OCI-LY1 (cell line): ENCODE measurements at regions not wholly inside any gene's neighbourhood (a gene's known extent, or its start where the extent isn't known, plus 50 kb on each side); places are given as distances from the start of the nearest gene placed in this dataset.

Source experiments
- EZH2 ChIP-seq: fragments of 200-600 bp; sonication (generic), shearing (Covaris generic); IDR thresholded peaks from 2 replicates; pipeline ENCODE4 v1.8.0; 2017; ENCODE audit warnings: borderline replicate concordance, mixed run types, mild to moderate bottlenecking, antibody characterized with exemption, low read length, moderate library complexity, mixed read lengths
- TF ChIP-seq, protein P1 (sequence below): fragments of 200-600 bp; sonication (generic), shearing (Covaris generic); IDR thresholded peaks from 2 replicates; pipeline ENCODE4 v1.5.1; 2017; ENCODE audit warnings: mild to moderate bottlenecking, antibody characterized with exemption, low read length, moderate library complexity, mixed read lengths

GRCh38 chr12:89844539-89844938 lies 135.9 kb upstream of the ATP2B1 start:
- TF ChIP-seq, protein P1, sequence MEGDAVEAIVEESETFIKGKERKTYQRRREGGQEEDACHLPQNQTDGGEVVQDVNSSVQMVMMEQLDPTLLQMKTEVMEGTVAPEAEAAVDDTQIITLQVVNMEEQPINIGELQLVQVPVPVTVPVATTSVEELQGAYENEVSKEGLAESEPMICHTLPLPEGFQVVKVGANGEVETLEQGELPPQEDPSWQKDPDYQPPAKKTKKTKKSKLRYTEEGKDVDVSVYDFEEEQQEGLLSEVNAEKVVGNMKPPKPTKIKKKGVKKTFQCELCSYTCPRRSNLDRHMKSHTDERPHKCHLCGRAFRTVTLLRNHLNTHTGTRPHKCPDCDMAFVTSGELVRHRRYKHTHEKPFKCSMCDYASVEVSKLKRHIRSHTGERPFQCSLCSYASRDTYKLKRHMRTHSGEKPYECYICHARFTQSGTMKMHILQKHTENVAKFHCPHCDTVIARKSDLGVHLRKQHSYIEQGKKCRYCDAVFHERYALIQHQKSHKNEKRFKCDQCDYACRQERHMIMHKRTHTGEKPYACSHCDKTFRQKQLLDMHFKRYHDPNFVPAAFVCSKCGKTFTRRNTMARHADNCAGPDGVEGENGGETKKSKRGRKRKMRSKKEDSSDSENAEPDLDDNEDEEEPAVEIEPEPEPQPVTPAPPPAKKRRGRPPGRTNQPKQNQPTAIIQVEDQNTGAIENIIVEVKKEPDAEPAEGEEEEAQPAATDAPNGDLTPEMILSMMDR, result no peak
- no peak for TF ChIP-seq EZH2
